Keratinocyte (primary cell): ENCODE measurements at regions not wholly inside any gene's neighbourhood (a gene's known extent, or its start where the extent isn't known, plus 50 kb on each side); places are given as distances from the start of the nearest gene placed in this dataset.

Source experiments
- DNase-seq: peaks from one replicate; pipeline ENCODE4 v3.0.0-alpha.2; 2011; ENCODE audit warnings: low read depth, missing footprints, low spot score
- FAIRE-seq: peaks from 2 replicates; lab custom pipeline; 2011; peaks lifted over from hg19 to GRCh38; lab: Jason Lieb, UNC
- H2AFZ ChIP-seq: 2 replicates; pipeline ENCODE4 v1.6.0; 2012; ENCODE audit warnings: low read length, control low read depth, inconsistent platforms; ENCODE audit not compliant: control insufficient read depth
- H3K27ac ChIP-seq: 2 replicates; pipeline ENCODE4 v1.5.1; 2011; ENCODE audit warnings: low read length; ENCODE audit not compliant: control insufficient read depth, insufficient read depth
- H3K27me3 ChIP-seq: 3 replicates; pipeline ENCODE4 v1.6.0; 2011; ENCODE audit warnings: low read length; ENCODE audit not compliant: control insufficient read depth, insufficient read depth; ENCODE audit errors: extremely low read depth
- H3K36me3 ChIP-seq, 2 experiments: 2 replicates in 1 of 2; 3 replicates in 1 of 2; pipeline ENCODE4 v1.5.1; 2011; ENCODE audit warnings: low read length in 2 of 2, mild to moderate bottlenecking in 1 of 2; ENCODE audit not compliant: control insufficient read depth in 2 of 2, insufficient read depth in 2 of 2; ENCODE audit errors: extremely low read depth in 1 of 2
- H3K4me1 ChIP-seq: 3 replicates; pipeline ENCODE4 v1.5.1; 2011; ENCODE audit warnings: low read length; ENCODE audit not compliant: control insufficient read depth, insufficient read depth; ENCODE audit errors: extremely low read depth
- H3K4me2 ChIP-seq: 3 replicates; pipeline ENCODE4 v1.6.0; 2011; ENCODE audit warnings: low read depth, low read length; ENCODE audit not compliant: control insufficient read depth, insufficient read depth; ENCODE audit errors: extremely low read depth
- H3K4me3 ChIP-seq, 3 experiments: fragments of 200-600 bp in 1 of 3; sonication (generic) in 1 of 3; 2 replicates in 2 of 3; 3 replicates in 1 of 3; pipeline ENCODE4 v1.5.1; 2011 to 2016; ENCODE audit warnings: low read length in 3 of 3, mild to moderate bottlenecking in 3 of 3, control low read depth in 2 of 3, inconsistent platforms in 1 of 3, low read depth in 1 of 3, mixed read lengths in 1 of 3, mixed run types in 1 of 3, moderate library complexity in 1 of 3; ENCODE audit not compliant: control insufficient read depth in 2 of 3, insufficient read depth in 2 of 3; ENCODE audit errors: extremely low read depth in 1 of 3
- H3K79me2 ChIP-seq: 2 replicates; pipeline ENCODE4 v1.6.0; 2012; ENCODE audit warnings: low read length; ENCODE audit not compliant: control insufficient read depth, insufficient read depth
- H3K9ac ChIP-seq: 3 replicates; pipeline ENCODE4 v1.6.0; 2011; ENCODE audit warnings: low read length; ENCODE audit not compliant: control insufficient read depth, insufficient read depth; ENCODE audit errors: extremely low read depth
- H3K9me1 ChIP-seq: 3 replicates; pipeline ENCODE4 v1.6.0; 2011; ENCODE audit warnings: low read length; ENCODE audit not compliant: control insufficient read depth, insufficient read depth; ENCODE audit errors: extremely low read depth
- H3K9me3 ChIP-seq: 2 replicates; pipeline ENCODE4 v1.5.1; 2012; ENCODE audit warnings: low read depth, low read length; ENCODE audit not compliant: control insufficient read depth
- H4K20me1 ChIP-seq: 3 replicates; pipeline ENCODE4 v1.6.0; 2011; ENCODE audit warnings: low read length; ENCODE audit not compliant: control insufficient read depth, insufficient read depth; ENCODE audit errors: extremely low read depth
- EZH2 ChIP-seq: IDR thresholded peaks from one replicate; pipeline ENCODE4 v1.6.1; 2012; ENCODE audit warnings: inconsistent platforms, mild to moderate bottlenecking, low read length, moderate library complexity
- dilution Hi-C: fragments of 300-500 bp; cut with MboI; formaldehyde crosslinking; loops from one replicate; pipeline ENCODE4 v1.7.0; 2020; ENCODE audit warnings: low sequenced_read_pairs; ENCODE audit not compliant: extremely low pct_ligation_motif_present
- TF ChIP-seq, protein P1 (sequence below), 3 experiments: IDR thresholded peaks in 1 of 3; conservative IDR thresholded peaks in 1 of 3; optimal IDR thresholded peaks in 1 of 3; 2 replicates in 2 of 3; 3 replicates in 1 of 3; pipeline versions ENCODE3 to v1.5.1; 2011; ENCODE audit warnings: low read length in 3 of 3, mild to moderate bottlenecking in 3 of 3, moderate library complexity in 2 of 3, control low read depth in 1 of 3, inconsistent platforms in 1 of 3; ENCODE audit not compliant: insufficient read depth in 2 of 3; ENCODE audit errors: extremely low read depth in 1 of 3

DNA sequence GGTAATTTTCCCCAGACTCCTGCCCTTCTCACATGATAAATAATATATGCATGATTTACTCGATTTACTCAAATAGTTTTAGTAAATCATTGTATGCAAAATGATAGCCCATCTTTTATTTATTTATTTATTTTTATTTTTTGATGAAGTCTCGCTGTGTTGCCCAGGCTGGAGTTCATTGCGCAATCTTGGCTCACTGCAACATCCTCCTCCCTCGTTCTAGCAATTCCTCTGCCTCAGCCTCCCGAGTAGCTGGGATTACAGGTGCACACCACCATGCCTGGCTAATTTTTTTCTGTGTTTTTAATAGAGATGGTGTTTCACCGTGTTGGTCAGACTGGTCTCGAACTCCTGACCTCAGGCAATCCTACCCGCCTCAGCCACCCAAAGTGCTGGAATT is 343.8 kb upstream of the PLSCR5 start:
- Histone ChIP-seq H3K27ac (no peak overlapping the region), H3K27me3 (no peaks in the 10 kb centered on the region)

DNA sequence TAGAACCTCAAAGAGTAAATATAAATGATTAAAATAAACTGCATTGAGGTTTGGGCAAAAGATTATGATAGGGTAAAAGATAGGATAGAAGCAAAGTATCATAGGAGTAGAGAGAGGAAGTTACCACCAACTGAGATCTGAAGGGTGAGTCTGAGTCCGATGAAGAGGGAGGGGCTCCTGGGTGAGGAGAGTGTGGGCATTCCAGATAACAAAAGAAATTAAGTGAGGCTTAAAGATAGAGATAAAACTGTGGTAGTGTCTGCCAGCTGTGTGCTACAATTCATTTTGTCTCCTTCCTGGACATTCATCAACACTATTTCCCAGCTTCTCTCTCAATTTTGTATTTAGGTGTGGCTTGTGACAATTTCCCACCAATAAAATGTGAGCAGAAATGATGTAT is 343.0 kb upstream of the PLSCR5 start:
- dilution Hi-C loops = no loop called here
- Histone ChIP-seq H2AFZ (no peak overlapping the region), H3K36me3 (no peaks in the 10 kb centered on the region), H3K79me2 (no peaks in the 10 kb centered on the region), H3K9me1 (no peaks in the 10 kb centered on the region), H3K9me3 (no peaks in the 10 kb centered on the region), H3K4me1 (no peaks in the 10 kb centered on the region), H3K27me3 (no peaks in the 10 kb centered on the region), H3K4me3 (no peak overlapping the region), H3K27ac (no peak overlapping the region), H3K4me2 (no peak overlapping the region), H4K20me1 (no peaks in the 10 kb centered on the region), H3K9ac (no peak overlapping the region)
- FAIRE-seq (no peak), DNase-seq (no peak)
- TF ChIP-seq, protein P1, sequence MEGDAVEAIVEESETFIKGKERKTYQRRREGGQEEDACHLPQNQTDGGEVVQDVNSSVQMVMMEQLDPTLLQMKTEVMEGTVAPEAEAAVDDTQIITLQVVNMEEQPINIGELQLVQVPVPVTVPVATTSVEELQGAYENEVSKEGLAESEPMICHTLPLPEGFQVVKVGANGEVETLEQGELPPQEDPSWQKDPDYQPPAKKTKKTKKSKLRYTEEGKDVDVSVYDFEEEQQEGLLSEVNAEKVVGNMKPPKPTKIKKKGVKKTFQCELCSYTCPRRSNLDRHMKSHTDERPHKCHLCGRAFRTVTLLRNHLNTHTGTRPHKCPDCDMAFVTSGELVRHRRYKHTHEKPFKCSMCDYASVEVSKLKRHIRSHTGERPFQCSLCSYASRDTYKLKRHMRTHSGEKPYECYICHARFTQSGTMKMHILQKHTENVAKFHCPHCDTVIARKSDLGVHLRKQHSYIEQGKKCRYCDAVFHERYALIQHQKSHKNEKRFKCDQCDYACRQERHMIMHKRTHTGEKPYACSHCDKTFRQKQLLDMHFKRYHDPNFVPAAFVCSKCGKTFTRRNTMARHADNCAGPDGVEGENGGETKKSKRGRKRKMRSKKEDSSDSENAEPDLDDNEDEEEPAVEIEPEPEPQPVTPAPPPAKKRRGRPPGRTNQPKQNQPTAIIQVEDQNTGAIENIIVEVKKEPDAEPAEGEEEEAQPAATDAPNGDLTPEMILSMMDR (optimal IDR thresholded peaks at IDR 0.05 in 1 of 3, IDR thresholded peaks at IDR 0.05 in 1 of 3, conservative IDR thresholded peaks at IDR 0.05 in 1 of 3; ENCODE audit: extremely low read depth in 1 of 3, insufficient read depth in 2 of 3, low read length in 3 of 3) = no peak
- TF ChIP-seq EZH2 = no peak

More for the DNA sequence above, 343.8 kb upstream of the PLSCR5 start:
- H3K9me3 ChIP-seq = no peaks in the 10 kb centered on the region
- TF ChIP-seq EZH2 = no peak
- TF ChIP-seq, protein P1 (optimal IDR thresholded peaks at IDR 0.05 in 1 of 3, IDR thresholded peaks at IDR 0.05 in 1 of 3, conservative IDR thresholded peaks at IDR 0.05 in 1 of 3; ENCODE audit: extremely low read depth in 1 of 3, insufficient read depth in 2 of 3, low read length in 3 of 3) = no peak
- DNase-seq (no peak), FAIRE-seq (no peak)
- H3K4me3 ChIP-seq = no peak overlapping the region
- H3K4me2 ChIP-seq = no peak overlapping the region
- no peaks in the 10 kb centered on the region for H3K4me1 ChIP-seq
- H4K20me1 ChIP-seq = no peaks in the 10 kb centered on the region
- no peaks in the 10 kb centered on the region for H3K79me2 ChIP-seq
- no peaks in the 10 kb centered on the region for H3K36me3 ChIP-seq
- H3K9ac ChIP-seq = no peak overlapping the region
- no peak overlapping the region for H2AFZ ChIP-seq
- no peaks in the 10 kb centered on the region for H3K9me1 ChIP-seq
- dilution Hi-C loops = no loop called here
